ENCODE measurements at regions not wholly inside any gene's neighbourhood (a gene's known extent, or its start where the extent isn't known, plus 50 kb on each side); places are given as distances from the start of the nearest gene placed in this dataset.
A peak's percentile ranks its signal among the peaks of the same experiment; 100 is the strongest.

GRCh38 chr6:7042654-7043545 is 64.9 kb upstream of the RREB1 start:
- H3K4me1 ChIP-seq (ENCODE audit: control insufficient read depth, extremely low read depth, insufficient read depth, low read length), result peaks cover 22% of the 10 kb centered on the region
- H3K9me3 ChIP-seq (replicated peaks; ENCODE audit: control insufficient read depth, insufficient read depth, low read length), result no peaks in the 10 kb centered on the region
- TF ChIP-seq EZH2 (IDR thresholded peaks at IDR 0.05; ENCODE audit: borderline replicate concordance, low read depth, low read length, severe bottlenecking), result no peak
- no peak for TF ChIP-seq GATA2 (IDR thresholded peaks at IDR 0.05; ENCODE audit: insufficient read depth, insufficient read length, low read depth, low read length)
- TF ChIP-seq POLR2AphosphoS5 (IDR thresholded peaks at IDR 0.05; ENCODE audit: insufficient read depth, low read depth, low read length), result no peak
- no peak for TF ChIP-seq CTCF (IDR thresholded peaks at IDR 0.05; ENCODE audit: extremely low read depth in 1 of 2, insufficient read depth in 1 of 2, low read depth in 1 of 2, low read length in 2 of 2)
- no peak for TF ChIP-seq MAX (IDR thresholded peaks at IDR 0.05; ENCODE audit: insufficient read depth, insufficient read length)
- no peak for TF ChIP-seq JUN (IDR thresholded peaks at IDR 0.05; ENCODE audit: borderline replicate concordance, insufficient read depth, insufficient read length, low read depth)
- TF ChIP-seq FOS (IDR thresholded peaks at IDR 0.05; ENCODE audit: borderline replicate concordance, insufficient read depth, low read length), result no peak
- TF ChIP-seq POLR2A (IDR thresholded peaks at IDR 0.05; ENCODE audit: low read depth, low read length), result no peak
- TF ChIP-seq MYC (IDR thresholded peaks at IDR 0.05; ENCODE audit: low read depth, low read length), result no peak
- ChIA-PET CTCF (interaction anchor here (0.8 to 1.0 kb wide), 2 partner anchors 16 to 346 kb away, joined by 3 to 4 read pairs; no protein-coding TSS in a partner anchor), POLR2A (interaction anchor here (0.6 kb wide), 1 partner anchor 104 kb away, joined by 3 read pairs; no protein-coding TSS in a partner anchor)
- no peaks in the 10 kb centered on the region for H3K79me2 ChIP-seq (ENCODE audit: control insufficient read depth, insufficient read depth, low read length)
- no peaks in the 10 kb centered on the region for H3K36me3 ChIP-seq (ENCODE audit: control insufficient read depth in 2 of 2, extremely low read depth in 1 of 2, insufficient read depth in 2 of 2, low read length in 2 of 2)
- H3K27ac ChIP-seq (ENCODE audit: insufficient read depth, low read depth, low read length), result peak overlapping the region; percentile 81
- peak; percentile 28 for FAIRE-seq
- no peaks in the 10 kb centered on the region for H3K9me1 ChIP-seq (replicated peaks; ENCODE audit: control insufficient read depth, extremely low read depth, insufficient read depth, low read length)
- BruUV-seq (replicated peaks), result TSS peak; percentile 58
- peak overlapping the region; percentile 29 for H3K9ac ChIP-seq (replicated peaks; ENCODE audit: extremely low read depth, insufficient read depth, low read length)
- no peaks in the 10 kb centered on the region for H3K27me3 ChIP-seq (ENCODE audit: control insufficient read depth in 2 of 2, insufficient read depth in 2 of 2, low read length in 2 of 2)
- peak overlapping the region; percentile 93 for H2AFZ ChIP-seq (ENCODE audit: low read depth, low read length)
- DNase-seq (ENCODE audit: low read depth, low spot score), result no peak
- H4K20me1 ChIP-seq (replicated peaks; ENCODE audit: control insufficient read depth, extremely low read depth, insufficient read depth, low read length), result no peaks in the 10 kb centered on the region
- intact Hi-C loops (cut with micrococcal nuclease) (loop anchor here (1.0 to 5.0 kb wide), 5 partner anchors 8 to 366 kb away; partner anchors contain the start of gene RREB1), dilution Hi-C loops (cut with MboI; ENCODE audit: extremely low pct_ligation_motif_present, low sequenced_read_pairs) (no loop called here)
- peak overlapping the region; percentile 78 for H3K4me2 ChIP-seq (ENCODE audit: insufficient read depth, low read length)
- H3K4me3 ChIP-seq (replicated peaks in 1 of 3; ENCODE audit: insufficient read depth in 1 of 3, low read depth in 1 of 3, low read length in 3 of 3), result peak overlapping the region in 1 of 3 experiments; percentile 19
